SK-N-SH (cell line): ENCODE measurements at regions not wholly inside any gene's neighbourhood (a gene's known extent, or its start where the extent isn't known, plus 50 kb on each side); places are given as distances from the start of the nearest gene placed in this dataset.

Source experiments
- CTCF ChIA-PET: fragments of 300-600, 350-600 bp; formaldehyde crosslinking; extraction: SDS; loops from one replicate; lab custom pipeline; 2021; lab: Yijun Ruan, JAX
- POLR2A ChIA-PET: fragments of 350-600 bp; sonication (Branson Sonifier 250); formaldehyde crosslinking; extraction: SDS; loops from one replicate; lab custom pipeline; 2020; ENCODE audit warnings: antibody characterized with exemption, inconsistent platforms; lab: Yijun Ruan, JAX
- DNase-seq: peaks from one replicate; pipeline ENCODE4 v3.0.0; 2012
- H2AFZ ChIP-seq: fragments of 200-600 bp; sonication (generic); 2 replicates; pipeline ENCODE4 v1.8.1; 2016; ENCODE audit warnings: antibody characterized with exemption, mild to moderate bottlenecking, low read depth
- H3F3A ChIP-seq: fragments of 200-600 bp; sonication (generic); replicated peaks from 2 replicates; pipeline ENCODE3; 2016; ENCODE audit warnings: antibody characterized with exemption, mild to moderate bottlenecking; ENCODE audit not compliant: insufficient read depth
- H3K27ac ChIP-seq, 2 experiments: fragments of 200-500 bp in 1 of 2; fragments of 200-600 bp in 1 of 2; sonication (Bioruptor generic) in 1 of 2; sonication (generic), shearing (Covaris generic) in 1 of 2; 2 replicates each; pipeline versions ENCODE4 v1.5.1 to v1.6.1; 2014 to 2016; ENCODE audit warnings: low read depth in 2 of 2, inconsistent platforms in 1 of 2, low read length in 1 of 2, mild to moderate bottlenecking in 1 of 2, mixed read lengths in 1 of 2
- H3K27me3 ChIP-seq: fragments of 200-600 bp; sonication (generic), shearing (Covaris generic); 2 replicates; pipeline ENCODE4 v1.6.1; 2016; ENCODE audit warnings: mixed run types; ENCODE audit not compliant: insufficient read depth
- H3K36me3 ChIP-seq, 2 experiments: fragments of 200-500 bp in 1 of 2; fragments of 200-600 bp in 1 of 2; sonication (Bioruptor generic) in 1 of 2; sonication (generic) in 1 of 2; replicated peaks in 1 of 2; 2 replicates each; pipeline versions ENCODE3 to v1.5.1; 2014 to 2016; ENCODE audit warnings: low read length in 1 of 2, mild to moderate bottlenecking in 1 of 2; ENCODE audit not compliant: insufficient read depth in 2 of 2, control insufficient read depth in 1 of 2
- H3K4me1 ChIP-seq, 2 experiments: fragments of 200-500 bp in 1 of 2; fragments of 200-600 bp in 1 of 2; sonication (Bioruptor generic) in 1 of 2; sonication (generic), shearing (Covaris generic) in 1 of 2; 2 replicates each; pipeline versions ENCODE4 v1.5.1 to v1.6.1; 2014 to 2016; ENCODE audit warnings: low read depth in 1 of 2, low read length in 1 of 2, mixed run types in 1 of 2; ENCODE audit not compliant: insufficient read depth in 2 of 2, control insufficient read depth in 1 of 2
- H3K4me2 ChIP-seq: fragments of 200-600 bp; sonication (generic), shearing (Covaris generic); 2 replicates; pipeline ENCODE4 v1.6.1; 2017; ENCODE audit warnings: mixed run types
- H3K4me3 ChIP-seq, 2 experiments: fragments of 200-500 bp in 1 of 2; fragments of 200-600 bp in 1 of 2; sonication (Bioruptor generic) in 1 of 2; sonication (generic), shearing (Covaris generic) in 1 of 2; 2 replicates each; pipeline versions ENCODE4 v1.5.1 to v1.8.1; 2014 to 2016; ENCODE audit warnings: low read depth in 2 of 2, inconsistent platforms in 1 of 2, low read length in 1 of 2, mild to moderate bottlenecking in 1 of 2, mixed read lengths in 1 of 2, moderate library complexity in 1 of 2
- H3K79me2 ChIP-seq: fragments of 200-600 bp; sonication (generic); 2 replicates; pipeline ENCODE4 v1.8.1; 2017; ENCODE audit warnings: mild to moderate bottlenecking; ENCODE audit not compliant: insufficient read depth
- H3K9ac ChIP-seq: fragments of 200-600 bp; sonication (generic); 2 replicates; pipeline ENCODE4 v1.6.1; 2017; ENCODE audit warnings: mixed run types
- H3K9me2 ChIP-seq: fragments of 200-600 bp; sonication (generic); 2 replicates; pipeline ENCODE4 v1.6.1; 2017; ENCODE audit warnings: mixed run types
- H3K9me3 ChIP-seq: fragments of 200-600 bp; sonication (generic); 2 replicates; pipeline ENCODE4 v1.6.1; 2017; ENCODE audit warnings: mixed run types, mild to moderate bottlenecking, moderate library complexity
- H4K20me1 ChIP-seq: fragments of 200-600 bp; sonication (generic); 2 replicates; pipeline ENCODE4 v1.6.1; 2017; ENCODE audit warnings: mild to moderate bottlenecking, mixed run types; ENCODE audit not compliant: insufficient read depth
- CHD2 ChIP-seq: fragments of 150-350 bp; IDR thresholded peaks from 2 replicates; pipeline ENCODE4 v1.6.1; 2018; ENCODE audit warnings: low read length; ENCODE audit not compliant: partially characterized antibody
- ELF1 ChIP-seq: IDR thresholded peaks from 2 replicates; pipeline ENCODE4 v1.4.0; 2012
- EP300 ChIP-seq, 2 experiments: IDR thresholded peaks; 2 replicates each; pipeline versions ENCODE4 v1.4.0 to v1.6.1; 2012; ENCODE audit warnings: borderline replicate concordance in 1 of 2, low read depth in 1 of 2, low read length in 1 of 2
- FOXJ3 ChIP-seq: sonication (generic); formaldehyde crosslinking; IDR thresholded peaks from 2 replicates; pipeline ENCODE4 v1.5.1; 2020; ENCODE audit warnings: mild to moderate bottlenecking, missing genetic modification reagents
- GABPA ChIP-seq: IDR thresholded peaks from 2 replicates; pipeline ENCODE4 v1.4.0; 2012; ENCODE audit warnings: low read depth, mild to moderate bottlenecking
- MEF2A ChIP-seq: IDR thresholded peaks from 2 replicates; pipeline ENCODE4 v1.4.0; 2012; ENCODE audit warnings: low read depth, borderline replicate concordance
- NFIC ChIP-seq: IDR thresholded peaks from 2 replicates; pipeline ENCODE4 v1.4.0; 2012; ENCODE audit warnings: borderline replicate concordance
- NRF1 ChIP-seq: IDR thresholded peaks from 2 replicates; pipeline ENCODE4 v1.6.1; 2012; ENCODE audit warnings: low read depth, mild to moderate bottlenecking, low read length
- POLR2AphosphoS5 ChIP-seq: IDR thresholded peaks from 2 replicates; pipeline ENCODE4 v1.6.1; 2012; ENCODE audit warnings: low read depth, low read length
- RAD21 ChIP-seq: IDR thresholded peaks from 2 replicates; pipeline ENCODE4 v1.6.1; 2012; ENCODE audit warnings: mild to moderate bottlenecking, low read length
- RFX5 ChIP-seq: IDR thresholded peaks from 2 replicates; pipeline ENCODE4 v1.6.1; 2012; ENCODE audit warnings: mild to moderate bottlenecking, improper control_type of control experiment, low read length
- SIN3A ChIP-seq: IDR thresholded peaks from 2 replicates; pipeline ENCODE4 v1.6.1; 2012; ENCODE audit warnings: low read depth, mild to moderate bottlenecking, low read length, moderate library complexity, borderline replicate concordance
- SMC3 ChIP-seq: IDR thresholded peaks from 2 replicates; pipeline ENCODE4 v1.6.1; 2012; ENCODE audit warnings: low read depth, low read length, improper control_type of control experiment
- TAF1 ChIP-seq: IDR thresholded peaks from 2 replicates; pipeline ENCODE4 v1.6.1; 2012; ENCODE audit warnings: low read depth, mild to moderate bottlenecking, low read length, moderate library complexity, borderline replicate concordance
- TCF12 ChIP-seq: IDR thresholded peaks from 2 replicates; pipeline ENCODE4 v1.4.0; 2012
- TEAD4 ChIP-seq: IDR thresholded peaks from 2 replicates; pipeline ENCODE4 v1.4.0; 2012; ENCODE audit warnings: mild to moderate bottlenecking, borderline replicate concordance; ENCODE audit not compliant: insufficient read depth
- YY1 ChIP-seq: IDR thresholded peaks from 2 replicates; pipeline ENCODE4 v1.4.0; 2012; ENCODE audit warnings: low read depth, mild to moderate bottlenecking
- WGBS: methylation state at CpG from one replicate; pipeline ENCODE4 v1.1.6; 2017; ENCODE audit warnings: low lambda C conversion rate; 5-methylcytosine and 5-hydroxymethylcytosine counted together
- TF ChIP-seq, protein P1 (sequence below): fragments of 150-350 bp; IDR thresholded peaks from 2 replicates; pipeline ENCODE4 v1.6.1; 2017; ENCODE audit warnings: antibody characterized with exemption, low read length, low read depth, borderline replicate concordance
- TF ChIP-seq, protein P2 (sequence below): IDR thresholded peaks from 2 replicates; pipeline ENCODE4; 2012
- TF ChIP-seq, protein P3 (sequence below): fragments of 150-350 bp; IDR thresholded peaks from 2 replicates; pipeline ENCODE4 v1.6.1; 2016; ENCODE audit warnings: mild to moderate bottlenecking, low read depth, low read length
- TF ChIP-seq, protein P4 (sequence below): IDR thresholded peaks from 2 replicates; pipeline ENCODE4 v1.4.0; 2012; ENCODE audit warnings: low read depth, borderline replicate concordance

DNA sequence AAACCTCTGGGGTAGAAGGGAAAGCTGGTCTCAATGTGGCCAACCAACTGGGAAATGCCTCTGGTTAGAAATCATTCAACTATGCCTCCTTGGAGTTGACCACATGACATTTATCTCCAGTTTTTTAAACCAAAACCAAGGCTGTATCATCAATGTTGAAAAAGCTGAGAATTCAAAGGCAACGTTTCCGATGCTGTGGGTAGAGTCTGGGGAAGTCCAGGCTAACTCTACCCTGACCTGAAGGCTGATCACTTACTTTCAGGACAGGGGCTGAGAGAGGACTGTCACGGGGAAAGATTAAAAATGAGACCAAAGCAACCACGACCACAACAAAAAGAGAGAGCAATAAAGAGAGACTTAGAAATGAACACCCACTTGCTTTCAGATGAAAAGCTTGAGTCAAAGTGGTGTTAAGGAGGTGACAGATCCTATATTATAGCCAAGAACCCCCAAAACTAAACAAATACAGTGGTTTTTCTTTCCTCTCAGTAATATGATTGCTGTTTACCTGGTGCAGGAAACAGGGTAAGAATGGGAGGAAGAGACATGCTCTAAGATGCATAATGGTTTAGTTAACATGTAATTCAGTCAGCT is 90.8 kb upstream of the TNFSF4 start (continued):
- TF ChIP-seq RAD21 (no peak), ELF1 (no peak), CHD2 (no peak), RFX5 (no peak), TEAD4 (no peak), YY1 (no peak)
- TF ChIP-seq, protein P1, sequence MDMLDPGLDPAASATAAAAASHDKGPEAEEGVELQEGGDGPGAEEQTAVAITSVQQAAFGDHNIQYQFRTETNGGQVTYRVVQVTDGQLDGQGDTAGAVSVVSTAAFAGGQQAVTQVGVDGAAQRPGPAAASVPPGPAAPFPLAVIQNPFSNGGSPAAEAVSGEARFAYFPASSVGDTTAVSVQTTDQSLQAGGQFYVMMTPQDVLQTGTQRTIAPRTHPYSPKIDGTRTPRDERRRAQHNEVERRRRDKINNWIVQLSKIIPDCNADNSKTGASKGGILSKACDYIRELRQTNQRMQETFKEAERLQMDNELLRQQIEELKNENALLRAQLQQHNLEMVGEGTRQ, result no peak

DNA sequence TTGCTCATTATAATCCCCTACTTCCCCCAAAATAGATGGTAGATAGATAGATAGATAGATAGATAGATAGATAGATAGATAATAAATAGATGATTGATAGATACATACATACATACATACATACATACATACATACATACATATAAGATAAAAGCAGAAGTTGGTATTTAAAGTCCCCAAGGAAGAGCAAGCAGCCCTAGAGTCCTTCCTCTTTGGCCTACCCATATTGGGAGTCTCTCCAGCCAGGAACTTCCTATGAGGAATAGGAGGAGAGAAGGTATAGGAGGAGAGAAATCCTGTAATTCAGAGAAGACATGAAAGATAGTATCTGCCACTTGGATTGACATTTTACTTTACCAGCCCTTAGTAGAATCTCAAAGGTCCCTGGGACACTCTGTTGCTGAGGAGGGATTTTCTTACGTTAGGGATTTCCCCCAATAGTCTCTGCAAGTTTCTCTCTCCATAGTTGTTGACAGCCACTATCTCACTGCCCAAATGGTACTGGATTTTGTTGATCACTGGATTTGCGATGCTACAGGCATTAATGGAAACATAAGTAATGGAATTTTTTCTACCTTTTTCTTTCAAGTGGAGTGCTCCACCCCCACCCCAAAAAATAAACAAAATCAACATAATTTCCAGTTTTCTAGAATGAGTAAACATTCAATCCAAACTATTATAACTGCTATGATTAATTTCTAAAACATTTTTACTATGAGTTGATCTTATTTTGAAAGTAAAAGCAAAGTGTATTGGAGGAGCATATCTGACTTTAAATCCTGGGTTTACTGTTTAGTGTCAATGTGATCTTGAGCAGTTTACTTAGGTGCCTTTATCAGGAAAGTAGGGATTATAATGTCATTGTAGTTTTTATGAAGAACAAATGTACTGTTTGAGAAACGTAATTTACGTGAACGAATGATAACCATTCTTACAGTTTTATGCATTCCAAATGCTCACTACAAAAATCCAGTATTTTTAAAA is 93.2 kb upstream of the TNFSF4 start:
- CTCF ChIA-PET, result no interaction called here
- TF ChIP-seq FOXJ3 (no peak), TAF1 (no peak), TCF12 (no peak), RAD21 (no peak), CHD2 (no peak)
- TF ChIP-seq, protein P2, sequence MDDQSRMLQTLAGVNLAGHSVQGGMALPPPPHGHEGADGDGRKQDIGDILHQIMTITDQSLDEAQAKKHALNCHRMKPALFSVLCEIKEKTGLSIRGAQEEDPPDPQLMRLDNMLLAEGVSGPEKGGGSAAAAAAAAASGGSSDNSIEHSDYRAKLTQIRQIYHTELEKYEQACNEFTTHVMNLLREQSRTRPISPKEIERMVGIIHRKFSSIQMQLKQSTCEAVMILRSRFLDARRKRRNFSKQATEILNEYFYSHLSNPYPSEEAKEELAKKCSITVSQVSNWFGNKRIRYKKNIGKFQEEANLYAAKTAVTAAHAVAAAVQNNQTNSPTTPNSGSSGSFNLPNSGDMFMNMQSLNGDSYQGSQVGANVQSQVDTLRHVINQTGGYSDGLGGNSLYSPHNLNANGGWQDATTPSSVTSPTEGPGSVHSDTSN, result no peak
- H3K9ac ChIP-seq, result no peak overlapping the region
- no peaks in the 10 kb centered on the region for H3K36me3 ChIP-seq
- H3K9me3 ChIP-seq, result no peaks in the 10 kb centered on the region
- H3K4me2 ChIP-seq, result no peak overlapping the region
- H3K4me1 ChIP-seq, result no peaks in the 10 kb centered on the region; a peak in 1 of 4 replicates
- POLR2A ChIA-PET, result no interaction called here
- no peaks in the 10 kb centered on the region for H3K79me2 ChIP-seq
- DNase-seq, result no peak
- H3K27ac ChIP-seq, result no peak overlapping the region
- no peak overlapping the region for H2AFZ ChIP-seq
- H3F3A ChIP-seq, result no peaks in the 10 kb centered on the region
- H3K9me2 ChIP-seq, result no peaks in the 10 kb centered on the region
- no peak overlapping the region for H3K4me3 ChIP-seq
- H4K20me1 ChIP-seq, result no peaks in the 10 kb centered on the region
- WGBS, result 67% methylated on average over 5 of the region's 5 CpGs
- no peaks in the 10 kb centered on the region for H3K27me3 ChIP-seq

DNA sequence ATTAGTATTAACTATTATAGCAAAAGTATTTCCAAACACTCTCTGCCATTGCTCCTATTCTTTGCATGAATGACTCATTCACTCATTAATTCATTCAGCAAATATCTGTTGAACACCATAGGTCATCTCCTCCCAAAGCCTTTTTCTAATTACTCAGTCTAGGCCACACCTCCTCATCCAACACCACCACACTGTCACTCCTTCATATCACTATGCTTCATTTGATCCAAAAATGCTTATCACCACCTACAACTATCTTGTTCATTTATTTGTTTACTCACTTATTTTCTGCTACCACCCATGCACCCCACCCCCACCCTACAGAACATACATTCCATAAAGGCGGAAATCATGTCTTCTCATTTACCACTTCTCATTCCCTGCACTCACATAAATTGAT is 94.4 kb upstream of the TNFSF4 start:
- Histone ChIP-seq H3K27me3 (no peaks in the 10 kb centered on the region), H4K20me1 (no peaks in the 10 kb centered on the region), H3F3A (no peaks in the 10 kb centered on the region), H3K36me3 (no peaks in the 10 kb centered on the region), H3K79me2 (no peaks in the 10 kb centered on the region), H3K9me2 (no peaks in the 10 kb centered on the region), H2AFZ (no peak overlapping the region), H3K9me3 (no peaks in the 10 kb centered on the region), H3K27ac (no peak overlapping the region), H3K4me2 (no peak overlapping the region), H3K4me1 (no peaks in the 10 kb centered on the region; a peak in 1 of 4 replicates), H3K4me3 (no peak overlapping the region), H3K9ac (no peak overlapping the region)
- DNase-seq, result no peak
- ChIA-PET CTCF (no interaction called here), POLR2A (no interaction called here)
- WGBS, result 83% methylated on average over 1 of the region's 1 CpG
- TF ChIP-seq, protein P3, sequence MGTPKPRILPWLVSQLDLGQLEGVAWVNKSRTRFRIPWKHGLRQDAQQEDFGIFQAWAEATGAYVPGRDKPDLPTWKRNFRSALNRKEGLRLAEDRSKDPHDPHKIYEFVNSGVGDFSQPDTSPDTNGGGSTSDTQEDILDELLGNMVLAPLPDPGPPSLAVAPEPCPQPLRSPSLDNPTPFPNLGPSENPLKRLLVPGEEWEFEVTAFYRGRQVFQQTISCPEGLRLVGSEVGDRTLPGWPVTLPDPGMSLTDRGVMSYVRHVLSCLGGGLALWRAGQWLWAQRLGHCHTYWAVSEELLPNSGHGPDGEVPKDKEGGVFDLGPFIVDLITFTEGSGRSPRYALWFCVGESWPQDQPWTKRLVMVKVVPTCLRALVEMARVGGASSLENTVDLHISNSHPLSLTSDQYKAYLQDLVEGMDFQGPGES, result no peak
- TF ChIP-seq SIN3A, result no peak
- no peak for TF ChIP-seq NRF1
- no peak for TF ChIP-seq RAD21
- no peak for TF ChIP-seq MEF2A
- no peak for TF ChIP-seq POLR2AphosphoS5
- no peak for TF ChIP-seq SMC3
- no peak for TF ChIP-seq GABPA
- TF ChIP-seq FOXJ3, result no peak
- TF ChIP-seq, protein P2, result no peak
- TF ChIP-seq EP300 (IDR thresholded peaks at IDR 0.05; ENCODE audit: borderline replicate concordance in 1 of 2, low read depth in 1 of 2, low read length in 1 of 2), result no peak
- no peak for TF ChIP-seq NFIC
- TF ChIP-seq, protein P4, sequence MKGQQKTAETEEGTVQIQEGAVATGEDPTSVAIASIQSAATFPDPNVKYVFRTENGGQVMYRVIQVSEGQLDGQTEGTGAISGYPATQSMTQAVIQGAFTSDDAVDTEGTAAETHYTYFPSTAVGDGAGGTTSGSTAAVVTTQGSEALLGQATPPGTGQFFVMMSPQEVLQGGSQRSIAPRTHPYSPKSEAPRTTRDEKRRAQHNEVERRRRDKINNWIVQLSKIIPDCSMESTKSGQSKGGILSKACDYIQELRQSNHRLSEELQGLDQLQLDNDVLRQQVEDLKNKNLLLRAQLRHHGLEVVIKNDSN, result no peak
